WTC11 (cell line): ENCODE measurements at regions not wholly inside any gene's neighbourhood (a gene's known extent, or its start where the extent isn't known, plus 50 kb on each side); places are given as distances from the start of the nearest gene placed in this dataset.

Source experiments
- ATAC-seq: fragments of 200-7000 bp; cut with Tn5 transposase; 2 replicates; pipeline ENCODE4 v1.10.0; 2021; ENCODE audit warnings: mild to moderate bottlenecking, moderate library complexity
- CTCF ChIA-PET: fragments of 300-600 bp; sonication (Branson Sonifier 250); formaldehyde crosslinking; loops from one replicate; lab custom pipeline; 2021; ENCODE audit warnings: antibody characterized with exemption; lab: Charles Lee
- POLR2A ChIA-PET: fragments of 350-600 bp; sonication (Branson Sonifier 250); formaldehyde crosslinking; loops from one replicate; lab custom pipeline; 2021; ENCODE audit warnings: antibody characterized with exemption; lab: Charles Lee
- DNase-seq: peaks from one replicate; pipeline ENCODE4 v3.0.0; 2021; ENCODE audit warnings: low spot score
- H3K27ac Mint-ChIP-seq: 2 replicates; pipeline ENCODE4 v1.8.0; 2021; ENCODE audit warnings: mixed read lengths
- H3K27me3 Mint-ChIP-seq: 2 replicates; pipeline ENCODE4 v1.8.0; 2021; ENCODE audit warnings: low read depth, mild to moderate bottlenecking, moderate library complexity, mixed read lengths
- H3K36me3 Mint-ChIP-seq: 2 replicates; pipeline ENCODE4 v1.8.0; 2021; ENCODE audit warnings: mixed read lengths
- H3K4me1 Mint-ChIP-seq: 2 replicates; pipeline ENCODE4 v1.8.0; 2022; ENCODE audit warnings: mixed read lengths
- H3K4me3 Mint-ChIP-seq: 2 replicates; pipeline ENCODE4 v1.8.0; 2021; ENCODE audit warnings: mild to moderate bottlenecking, moderate library complexity, mixed read lengths
- H3K9me3 Mint-ChIP-seq: 2 replicates; pipeline ENCODE4 v1.8.0; 2021; ENCODE audit warnings: mixed read lengths
- CDX4 ChIP-seq: fragments of 250-450 bp; sonication (Bioruptor Pico); IDR thresholded peaks from 2 replicates; pipeline ENCODE4 v1.9.0; 2021; ENCODE audit warnings: moderate library complexity, mild to moderate bottlenecking, inconsistent platforms, borderline replicate concordance
- CREB1 ChIP-seq: sonication (generic); formaldehyde crosslinking; IDR thresholded peaks from 2 replicates; pipeline ENCODE4 v1.8.0; 2023; ENCODE audit warnings: mild to moderate bottlenecking, missing genetic modification reagents
- E2F4 ChIP-seq: sonication (generic); formaldehyde crosslinking; IDR thresholded peaks from 2 replicates; pipeline ENCODE4 v1.8.1; 2022; ENCODE audit warnings: low read depth, mild to moderate bottlenecking, moderate library complexity, missing genetic modification reagents, borderline replicate concordance
- EMX1 ChIP-seq: fragments of 250-450 bp; sonication (Bioruptor Pico); IDR thresholded peaks from 2 replicates; pipeline ENCODE4 v1.8.0; 2021; ENCODE audit warnings: mild to moderate bottlenecking
- FOXP4 ChIP-seq: sonication (generic); formaldehyde crosslinking; IDR thresholded peaks from 2 replicates; pipeline ENCODE4 v1.8.0; 2022; ENCODE audit warnings: mild to moderate bottlenecking, missing genetic modification reagents
- GABPB1 ChIP-seq: sonication (generic); formaldehyde crosslinking; IDR thresholded peaks from 2 replicates; pipeline ENCODE4 v1.8.1; 2023; ENCODE audit warnings: mild to moderate bottlenecking, missing genetic modification reagents
- HMGA2 ChIP-seq: fragments of 250-450 bp; sonication (Bioruptor Pico); IDR thresholded peaks from 2 replicates; pipeline ENCODE4 v1.4.0; 2021; ENCODE audit warnings: mild to moderate bottlenecking, moderate library complexity
- IRF1 ChIP-seq: sonication (generic); formaldehyde crosslinking; IDR thresholded peaks from 2 replicates; pipeline ENCODE4 v1.8.0; 2023; ENCODE audit warnings: missing genetic modification reagents
- OVOL2 ChIP-seq: fragments of 250-450 bp; sonication (Bioruptor Pico); IDR thresholded peaks from 2 replicates; pipeline ENCODE4 v1.9.0; 2021; ENCODE audit warnings: mild to moderate bottlenecking, borderline replicate concordance
- RORB ChIP-seq: fragments of 250-450 bp; sonication (Bioruptor Pico); IDR thresholded peaks from 2 replicates; pipeline ENCODE4 v1.9.0; 2021; ENCODE audit warnings: mild to moderate bottlenecking
- TEAD4 ChIP-seq: sonication (generic); formaldehyde crosslinking; IDR thresholded peaks from 2 replicates; pipeline ENCODE4 v1.8.0; 2022; ENCODE audit warnings: mild to moderate bottlenecking, missing genetic modification reagents
- ZNF512 ChIP-seq: sonication (generic); formaldehyde crosslinking; IDR thresholded peaks from 2 replicates; pipeline ENCODE4 v1.8.1; 2022; ENCODE audit warnings: missing genetic modification reagents, borderline replicate concordance
- ZNF671 ChIP-seq: fragments of 250-450 bp; sonication (Bioruptor Pico); IDR thresholded peaks from 2 replicates; pipeline ENCODE4 v1.8.0; 2021; ENCODE audit warnings: mild to moderate bottlenecking
- TF ChIP-seq, protein P1 (sequence below): sonication (generic); formaldehyde crosslinking; IDR thresholded peaks from 2 replicates; pipeline ENCODE4 v1.8.0; 2023; ENCODE audit warnings: mild to moderate bottlenecking, missing genetic modification reagents
- TF ChIP-seq, protein P2 (sequence below): fragments of 250-450 bp; sonication (Bioruptor Pico); IDR thresholded peaks from 2 replicates; pipeline ENCODE4 v1.9.0; 2021; ENCODE audit warnings: mild to moderate bottlenecking, borderline replicate concordance
- TF ChIP-seq, protein P3 (sequence below): fragments of 250-450 bp; sonication (Bioruptor Pico); conservative IDR thresholded peaks from 2 replicates; pipeline ENCODE4 v1.9.0; 2021; ENCODE audit warnings: mild to moderate bottlenecking

GRCh38 chr9:73714294-73714693 is 562.6 kb downstream of the ANXA1 start:
- TF ChIP-seq HMGA2 (no peak), FOXP4 (no peak), IRF1 (CRISPR knock-in tag) (no peak), CREB1 (no peak)
- TF ChIP-seq, protein P1, sequence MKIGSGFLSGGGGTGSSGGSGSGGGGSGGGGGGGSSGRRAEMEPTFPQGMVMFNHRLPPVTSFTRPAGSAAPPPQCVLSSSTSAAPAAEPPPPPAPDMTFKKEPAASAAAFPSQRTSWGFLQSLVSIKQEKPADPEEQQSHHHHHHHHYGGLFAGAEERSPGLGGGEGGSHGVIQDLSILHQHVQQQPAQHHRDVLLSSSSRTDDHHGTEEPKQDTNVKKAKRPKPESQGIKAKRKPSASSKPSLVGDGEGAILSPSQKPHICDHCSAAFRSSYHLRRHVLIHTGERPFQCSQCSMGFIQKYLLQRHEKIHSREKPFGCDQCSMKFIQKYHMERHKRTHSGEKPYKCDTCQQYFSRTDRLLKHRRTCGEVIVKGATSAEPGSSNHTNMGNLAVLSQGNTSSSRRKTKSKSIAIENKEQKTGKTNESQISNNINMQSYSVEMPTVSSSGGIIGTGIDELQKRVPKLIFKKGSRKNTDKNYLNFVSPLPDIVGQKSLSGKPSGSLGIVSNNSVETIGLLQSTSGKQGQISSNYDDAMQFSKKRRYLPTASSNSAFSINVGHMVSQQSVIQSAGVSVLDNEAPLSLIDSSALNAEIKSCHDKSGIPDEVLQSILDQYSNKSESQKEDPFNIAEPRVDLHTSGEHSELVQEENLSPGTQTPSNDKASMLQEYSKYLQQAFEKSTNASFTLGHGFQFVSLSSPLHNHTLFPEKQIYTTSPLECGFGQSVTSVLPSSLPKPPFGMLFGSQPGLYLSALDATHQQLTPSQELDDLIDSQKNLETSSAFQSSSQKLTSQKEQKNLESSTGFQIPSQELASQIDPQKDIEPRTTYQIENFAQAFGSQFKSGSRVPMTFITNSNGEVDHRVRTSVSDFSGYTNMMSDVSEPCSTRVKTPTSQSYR (CRISPR knock-in tag) = no peak
- ATAC-seq (no peak), DNase-seq (no peak)
- POLR2A ChIA-PET = no interaction called here
- Mint-ChIP-seq H3K27ac (no peak overlapping the region), H3K36me3 (no peaks in the 10 kb centered on the region), H3K4me1 (no peaks in the 10 kb centered on the region), H3K9me3 (no peaks in the 10 kb centered on the region), H3K27me3 (no peaks in the 10 kb centered on the region), H3K4me3 (no peak overlapping the region)
- CTCF ChIA-PET = no interaction called here

DNA sequence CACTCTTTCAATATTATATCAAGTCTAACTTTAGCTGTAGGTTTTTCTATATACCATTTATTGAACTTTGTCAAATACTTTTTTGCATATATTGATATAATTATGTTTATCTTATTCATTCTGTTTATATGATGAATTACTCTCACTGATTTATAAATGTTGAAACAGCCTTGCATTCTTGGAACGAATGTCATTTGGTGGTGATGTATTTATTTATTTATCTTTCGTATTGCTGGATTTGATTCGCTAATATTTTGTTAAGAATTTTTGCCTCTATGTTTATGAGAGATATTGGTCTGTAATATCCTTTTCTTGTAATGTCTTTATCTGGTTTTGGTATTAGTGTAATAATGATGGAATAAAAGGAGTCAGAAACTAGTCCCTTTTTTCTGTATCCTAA is 563.9 kb downstream of the ANXA1 start:
- Mint-ChIP-seq H3K27me3 (no peaks in the 10 kb centered on the region), H3K4me1 (no peaks in the 10 kb centered on the region), H3K4me3 (no peak overlapping the region), H3K36me3 (no peaks in the 10 kb centered on the region), H3K9me3 (0 out of 2 replicates have a peak, but pooled peaks cover 1% of the 10 kb centered on the region), H3K27ac (no peak overlapping the region)
- TF ChIP-seq OVOL2 = no peak
- no peak for TF ChIP-seq ZNF671 (CRISPR knock-in tag)
- TF ChIP-seq E2F4 = no peak
- DNase-seq (no peak), ATAC-seq (no peak)
- ChIA-PET POLR2A (no interaction called here), CTCF (no interaction called here)

GRCh38 chr9:73719660-73720059 is 568.0 kb downstream of the ANXA1 start:
- H3K36me3 Mint-ChIP-seq = peaks cover 12% of the 10 kb centered on the region; the same call in 1 of the 2 replicates
- H3K4me1 Mint-ChIP-seq = no peaks in the 10 kb centered on the region
- no peaks in the 10 kb centered on the region for H3K27me3 Mint-ChIP-seq
- H3K27ac Mint-ChIP-seq = no peak overlapping the region
- H3K4me3 Mint-ChIP-seq = no peak overlapping the region
- CTCF ChIA-PET = no interaction called here
- ATAC-seq (no peak), DNase-seq (no peak)
- peaks cover 33% of the 10 kb centered on the region for H3K9me3 Mint-ChIP-seq
- POLR2A ChIA-PET = no interaction called here
- TF ChIP-seq ZNF512 (no peak), GABPB1 (no peak), CDX4 (CRISPR knock-in tag) (no peak), RORB (CRISPR knock-in tag) (no peak), TEAD4 (CRISPR knock-in tag) (no peak), EMX1 (CRISPR knock-in tag) (no peak), ZNF671 (CRISPR knock-in tag) (no peak)
- TF ChIP-seq, protein P2, sequence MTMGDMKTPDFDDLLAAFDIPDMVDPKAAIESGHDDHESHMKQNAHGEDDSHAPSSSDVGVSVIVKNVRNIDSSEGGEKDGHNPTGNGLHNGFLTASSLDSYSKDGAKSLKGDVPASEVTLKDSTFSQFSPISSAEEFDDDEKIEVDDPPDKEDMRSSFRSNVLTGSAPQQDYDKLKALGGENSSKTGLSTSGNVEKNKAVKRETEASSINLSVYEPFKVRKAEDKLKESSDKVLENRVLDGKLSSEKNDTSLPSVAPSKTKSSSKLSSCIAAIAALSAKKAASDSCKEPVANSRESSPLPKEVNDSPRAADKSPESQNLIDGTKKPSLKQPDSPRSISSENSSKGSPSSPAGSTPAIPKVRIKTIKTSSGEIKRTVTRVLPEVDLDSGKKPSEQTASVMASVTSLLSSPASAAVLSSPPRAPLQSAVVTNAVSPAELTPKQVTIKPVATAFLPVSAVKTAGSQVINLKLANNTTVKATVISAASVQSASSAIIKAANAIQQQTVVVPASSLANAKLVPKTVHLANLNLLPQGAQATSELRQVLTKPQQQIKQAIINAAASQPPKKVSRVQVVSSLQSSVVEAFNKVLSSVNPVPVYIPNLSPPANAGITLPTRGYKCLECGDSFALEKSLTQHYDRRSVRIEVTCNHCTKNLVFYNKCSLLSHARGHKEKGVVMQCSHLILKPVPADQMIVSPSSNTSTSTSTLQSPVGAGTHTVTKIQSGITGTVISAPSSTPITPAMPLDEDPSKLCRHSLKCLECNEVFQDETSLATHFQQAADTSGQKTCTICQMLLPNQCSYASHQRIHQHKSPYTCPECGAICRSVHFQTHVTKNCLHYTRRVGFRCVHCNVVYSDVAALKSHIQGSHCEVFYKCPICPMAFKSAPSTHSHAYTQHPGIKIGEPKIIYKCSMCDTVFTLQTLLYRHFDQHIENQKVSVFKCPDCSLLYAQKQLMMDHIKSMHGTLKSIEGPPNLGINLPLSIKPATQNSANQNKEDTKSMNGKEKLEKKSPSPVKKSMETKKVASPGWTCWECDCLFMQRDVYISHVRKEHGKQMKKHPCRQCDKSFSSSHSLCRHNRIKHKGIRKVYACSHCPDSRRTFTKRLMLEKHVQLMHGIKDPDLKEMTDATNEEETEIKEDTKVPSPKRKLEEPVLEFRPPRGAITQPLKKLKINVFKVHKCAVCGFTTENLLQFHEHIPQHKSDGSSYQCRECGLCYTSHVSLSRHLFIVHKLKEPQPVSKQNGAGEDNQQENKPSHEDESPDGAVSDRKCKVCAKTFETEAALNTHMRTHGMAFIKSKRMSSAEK (CRISPR knock-in tag) = no peak
- TF ChIP-seq, protein P3, sequence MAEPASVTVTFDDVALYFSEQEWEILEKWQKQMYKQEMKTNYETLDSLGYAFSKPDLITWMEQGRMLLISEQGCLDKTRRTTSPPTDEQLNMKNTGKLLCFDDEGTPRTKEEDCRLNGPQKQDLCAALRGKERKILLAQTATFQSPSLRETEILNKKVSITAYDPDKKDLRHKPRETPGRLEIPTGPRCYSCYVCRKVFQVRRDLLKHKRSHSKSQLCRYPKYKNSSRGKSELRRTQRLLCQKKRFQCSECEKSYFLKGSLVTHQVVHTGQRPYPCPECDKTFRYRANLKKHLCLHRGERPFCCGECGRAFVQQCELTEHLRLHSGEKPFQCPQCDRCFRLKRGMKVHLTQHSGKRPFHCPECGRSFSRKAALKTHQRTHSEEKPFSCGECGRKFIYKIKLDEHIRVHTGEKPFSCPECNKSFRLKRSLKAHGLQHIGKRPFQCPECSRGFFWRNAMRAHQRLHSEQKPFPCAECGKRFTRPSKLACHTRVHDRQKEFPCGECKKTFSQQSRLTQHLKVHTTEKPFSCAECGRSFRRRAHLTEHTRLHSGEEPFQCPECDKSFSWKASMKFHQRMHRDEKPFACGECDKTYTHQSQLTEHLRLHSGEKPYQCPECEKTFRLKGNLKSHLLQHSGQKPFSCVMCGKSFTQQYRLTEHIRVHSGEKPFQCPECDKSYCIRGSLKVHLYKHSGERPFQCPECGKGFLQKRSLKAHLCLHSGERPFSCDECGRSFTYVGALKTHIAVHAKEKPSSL (CRISPR knock-in tag) = no peak
